HUES6 (cell line): ENCODE measurements at regions not wholly inside any gene's neighbourhood (a gene's known extent, or its start where the extent isn't known, plus 50 kb on each side); places are given as distances from the start of the nearest gene placed in this dataset.
"Not testable (repeated sequence)": the region's sequence is repeated elsewhere in the genome, so short reads cannot be mapped to it uniquely, and the experiment has no call there.

Experiments
- H3K27ac ChIP-seq: 2 replicates; pipeline ENCODE4 v1.7.0; 2013; ENCODE audit warnings: low read depth, mild to moderate bottlenecking, low read length, inconsistent platforms
- H3K27me3 ChIP-seq: 2 replicates; pipeline ENCODE4 v1.6.1; 2013; ENCODE audit warnings: low read length; ENCODE audit not compliant: control insufficient read depth, insufficient read depth
- H3K36me3 ChIP-seq: 2 replicates; pipeline ENCODE4 v1.6.1; 2013; ENCODE audit warnings: low read length; ENCODE audit not compliant: control insufficient read depth, insufficient read depth
- H3K4me1 ChIP-seq: 2 replicates; pipeline ENCODE4 v1.6.1; 2013; ENCODE audit warnings: low read length; ENCODE audit not compliant: control insufficient read depth, insufficient read depth
- H3K4me3 ChIP-seq: 2 replicates; pipeline ENCODE4 v1.5.1; 2013; ENCODE audit warnings: low read depth, low read length
- H3K9ac ChIP-seq: one replicate; pipeline ENCODE4 v1.6.1; 2013; ENCODE audit warnings: mild to moderate bottlenecking, low read length
- H3K9me3 ChIP-seq: 2 replicates; pipeline ENCODE4 v1.6.1; 2013; ENCODE audit warnings: low read depth, low read length; ENCODE audit not compliant: control insufficient read depth, insufficient read depth

DNA sequence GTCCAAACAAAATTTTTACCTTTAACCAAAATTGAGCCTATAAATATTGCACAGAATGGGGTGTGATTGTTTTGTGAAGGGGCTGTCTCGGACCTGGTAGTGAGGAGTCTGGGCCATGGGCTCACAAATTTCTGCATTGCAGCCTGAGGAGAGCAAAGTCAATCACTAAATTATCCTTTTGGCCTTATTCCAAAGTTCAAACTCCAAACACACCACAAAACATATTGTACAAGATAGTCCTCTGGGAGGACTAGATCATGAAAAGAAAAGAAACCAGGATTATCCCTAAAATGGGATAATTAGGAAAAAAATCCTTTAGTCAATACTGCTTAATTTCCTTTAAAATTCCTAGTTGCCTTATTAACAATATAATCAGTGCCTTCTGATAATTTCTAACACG is 115.5 kb downstream of the BUB3 start:
- H3K27ac ChIP-seq: no peak overlapping the region
- peaks cover 3% of the 10 kb centered on the region; the same call in 1 of the 2 replicates for H3K4me1 ChIP-seq
- H3K9ac ChIP-seq: no peak overlapping the region
- no peaks in the 10 kb centered on the region for H3K27me3 ChIP-seq
- no peaks in the 10 kb centered on the region for H3K9me3 ChIP-seq
- no peaks in the 10 kb centered on the region for H3K36me3 ChIP-seq
- H3K4me3 ChIP-seq: no peak overlapping the region

DNA sequence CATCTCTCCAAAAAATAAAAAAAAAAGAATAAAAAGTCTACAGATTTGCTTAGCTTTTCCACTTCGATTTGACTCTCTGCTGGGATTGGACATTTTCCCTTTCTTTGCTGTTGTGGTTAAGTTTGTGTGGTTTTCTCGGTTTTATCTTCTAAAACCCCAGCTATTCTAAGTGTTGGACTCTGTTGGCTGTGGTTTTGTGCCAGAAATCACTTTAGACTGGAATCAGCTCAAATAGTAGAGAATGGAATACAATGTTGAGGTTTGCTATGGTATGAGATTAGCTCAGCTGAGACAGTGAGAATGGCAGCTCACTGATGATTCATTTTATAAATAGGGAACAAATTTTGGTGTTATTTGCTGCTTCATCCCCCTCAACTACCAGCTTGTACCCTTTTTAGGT is 116.0 kb downstream of the BUB3 start:
- no peaks in the 10 kb centered on the region for H3K36me3 ChIP-seq
- H3K27me3 ChIP-seq: no peaks in the 10 kb centered on the region
- no peak overlapping the region for H3K27ac ChIP-seq
- H3K4me3 ChIP-seq: no peak overlapping the region
- H3K9me3 ChIP-seq: no peaks in the 10 kb centered on the region
- peaks cover 3% of the 10 kb centered on the region; the same call in 1 of the 2 replicates for H3K4me1 ChIP-seq
- no peak overlapping the region for H3K9ac ChIP-seq

DNA sequence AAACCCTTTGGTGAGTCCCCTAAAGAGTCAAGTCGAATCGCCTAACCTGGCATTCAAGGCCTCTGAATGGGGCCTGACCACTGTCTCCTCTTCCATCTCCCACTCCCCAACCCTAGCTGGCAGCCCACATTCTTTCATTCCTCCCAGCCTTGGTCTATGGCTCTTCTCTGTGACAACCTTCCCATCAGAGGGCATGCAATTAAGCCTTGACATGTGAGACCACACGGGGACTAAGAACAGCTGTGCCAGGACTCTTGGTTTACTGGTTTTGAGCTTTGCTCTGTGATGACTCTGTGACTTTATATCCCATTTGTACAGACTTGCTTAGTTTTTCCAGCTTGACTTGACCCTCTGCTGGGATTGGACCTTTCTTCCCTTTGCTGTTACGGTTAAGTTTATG is 116.6 kb downstream of the BUB3 start:
- Histone ChIP-seq H3K27me3 (no peaks in the 10 kb centered on the region), H3K9me3 (no peaks in the 10 kb centered on the region), H3K27ac (no peak overlapping the region), H3K4me3 (no peak overlapping the region), H3K4me1 (peaks cover 3% of the 10 kb centered on the region; the same call in 1 of the 2 replicates), H3K36me3 (no peaks in the 10 kb centered on the region), H3K9ac (no peak overlapping the region)

DNA sequence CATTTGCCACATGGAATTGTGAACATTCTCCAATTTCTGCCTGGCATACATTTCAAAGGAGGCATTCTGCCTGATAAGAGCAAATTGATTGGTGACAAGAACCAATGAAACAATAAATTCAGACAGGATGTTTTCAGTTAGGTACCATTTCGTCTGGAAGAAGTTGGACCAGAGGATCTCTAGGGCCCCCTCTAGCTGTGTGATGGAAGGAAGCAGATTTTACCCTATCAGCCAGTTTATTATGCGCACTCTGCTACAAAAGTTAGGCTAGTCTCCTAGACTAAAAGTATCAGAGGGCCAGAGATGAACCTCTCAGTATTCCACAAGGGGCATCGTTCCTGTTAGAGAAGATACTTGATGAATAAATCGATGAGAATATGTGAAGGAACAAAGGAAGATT is 118.0 kb downstream of the BUB3 start:
- no peaks in the 10 kb centered on the region for H3K36me3 ChIP-seq
- no peak overlapping the region for H3K27ac ChIP-seq
- H3K4me1 ChIP-seq: peaks cover 3% of the 10 kb centered on the region; the same call in 1 of the 2 replicates
- H3K9me3 ChIP-seq: peaks cover 8% of the 10 kb centered on the region; the same call in 1 of the 2 replicates
- no peaks in the 10 kb centered on the region for H3K27me3 ChIP-seq
- no peak overlapping the region for H3K4me3 ChIP-seq
- H3K9ac ChIP-seq: no peak overlapping the region

DNA sequence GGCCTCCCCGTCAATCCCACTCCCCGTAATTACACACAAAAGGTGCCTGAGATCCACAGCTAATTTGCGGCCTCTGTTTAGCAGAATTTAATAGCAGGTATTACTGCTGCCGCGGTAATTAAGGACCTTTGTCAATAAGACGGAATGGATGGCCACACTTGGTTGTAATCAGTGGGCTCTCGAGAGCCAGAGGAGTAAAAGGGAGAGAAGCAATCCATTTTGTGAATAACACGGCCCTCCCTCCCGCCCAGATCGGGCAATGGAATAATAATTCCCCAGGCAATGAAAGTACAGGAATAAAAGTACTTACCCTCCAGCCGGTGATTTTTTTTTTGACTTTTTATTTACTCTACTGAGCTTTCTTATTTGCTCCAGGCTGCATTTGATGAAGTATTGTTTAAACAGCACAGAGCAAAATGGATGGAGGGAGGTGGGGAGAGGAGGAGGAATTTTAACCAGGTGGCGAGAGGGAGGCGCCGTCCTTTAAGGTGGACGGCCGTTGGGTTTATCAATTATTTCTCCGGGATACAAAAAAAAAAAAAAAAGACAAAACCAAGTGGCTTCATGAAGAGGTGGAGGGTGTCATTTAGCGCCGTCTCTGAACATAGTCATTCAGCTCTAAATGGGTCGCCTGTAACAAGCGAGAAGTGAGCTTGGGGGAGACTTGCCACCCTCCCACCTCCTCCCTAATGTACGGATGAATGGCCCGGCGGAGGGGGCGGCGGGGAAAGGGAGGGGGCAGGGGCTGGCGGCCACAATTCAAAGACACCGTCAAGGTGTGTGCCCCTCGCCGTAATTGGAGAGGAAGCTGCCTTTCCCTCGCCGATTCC is 120.3 kb downstream of the BUB3 start:
- Histone ChIP-seq H3K4me1 (peaks cover 3% of the 10 kb centered on the region; the same call in 1 of the 2 replicates), H3K36me3 (no peaks in the 10 kb centered on the region), H3K4me3 (no peak overlapping the region)

DNA sequence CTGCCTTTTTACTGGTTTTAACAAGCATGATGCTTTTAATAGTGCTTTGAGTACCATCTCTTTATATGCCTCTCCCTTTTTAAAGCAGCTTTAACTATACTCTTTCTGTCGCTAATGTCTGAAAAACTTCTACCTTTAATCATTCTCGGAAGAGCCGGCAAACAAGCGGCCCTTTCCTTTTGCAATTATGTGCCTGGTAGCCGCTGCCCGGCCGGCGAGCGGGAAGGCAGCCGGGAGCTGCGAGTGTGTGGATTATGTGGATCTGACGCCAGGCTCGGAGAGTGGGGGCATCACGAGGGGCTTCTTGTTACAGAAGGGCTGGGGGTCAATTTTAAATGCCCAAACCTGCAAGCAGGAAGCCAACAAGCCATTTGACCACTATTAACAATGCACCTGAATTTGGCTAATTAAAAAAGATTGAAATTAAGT is 120.9 kb downstream of the BUB3 start:
- H3K9me3 ChIP-seq: peaks cover 8% of the 10 kb centered on the region; the same call in 1 of the 2 replicates
- H3K27ac ChIP-seq: no peak overlapping the region
- H3K9ac ChIP-seq: no peak overlapping the region
- H3K27me3 ChIP-seq: no peaks in the 10 kb centered on the region
- no peaks in the 10 kb centered on the region for H3K36me3 ChIP-seq
- no peak overlapping the region for H3K4me3 ChIP-seq
- H3K4me1 ChIP-seq: peaks cover 3% of the 10 kb centered on the region; the same call in 1 of the 2 replicates

More for the DNA sequence above, 120.3 kb downstream of the BUB3 start:
- H3K9ac ChIP-seq: no peak overlapping the region
- H3K27me3 ChIP-seq: no peaks in the 10 kb centered on the region
- H3K9me3 ChIP-seq: peaks cover 8% of the 10 kb centered on the region; the same call in 1 of the 2 replicates
- H3K27ac ChIP-seq: no peak overlapping the region

DNA sequence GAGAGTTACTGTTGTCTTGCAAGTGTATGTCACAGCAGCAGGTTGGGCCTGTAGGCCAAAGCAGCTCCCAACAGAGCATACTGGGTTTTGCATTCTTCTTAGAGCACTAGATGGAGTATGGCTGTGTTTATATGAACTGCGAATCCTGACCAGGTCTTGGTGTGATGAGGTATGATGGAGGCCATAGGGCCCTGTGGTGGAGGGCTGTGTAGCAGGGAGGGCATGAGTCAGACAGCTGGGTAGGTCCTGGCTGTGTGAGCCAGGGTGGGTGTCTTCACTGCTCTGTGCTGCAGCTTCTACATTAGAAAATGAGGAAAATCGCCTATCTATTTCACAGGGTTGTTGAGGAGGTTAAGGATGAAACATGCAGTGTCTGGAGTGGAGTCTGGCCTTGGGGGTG is 124.2 kb downstream of the BUB3 start:
- H3K9me3 ChIP-seq: peaks cover 8% of the 10 kb centered on the region; the same call in 1 of the 2 replicates
- H3K27me3 ChIP-seq: no peaks in the 10 kb centered on the region
- H3K27ac ChIP-seq: no peak overlapping the region
- no peak overlapping the region for H3K9ac ChIP-seq
- no peak overlapping the region for H3K4me3 ChIP-seq
- peaks cover 3% of the 10 kb centered on the region; the same call in 1 of the 2 replicates for H3K4me1 ChIP-seq
- no peaks in the 10 kb centered on the region for H3K36me3 ChIP-seq

DNA sequence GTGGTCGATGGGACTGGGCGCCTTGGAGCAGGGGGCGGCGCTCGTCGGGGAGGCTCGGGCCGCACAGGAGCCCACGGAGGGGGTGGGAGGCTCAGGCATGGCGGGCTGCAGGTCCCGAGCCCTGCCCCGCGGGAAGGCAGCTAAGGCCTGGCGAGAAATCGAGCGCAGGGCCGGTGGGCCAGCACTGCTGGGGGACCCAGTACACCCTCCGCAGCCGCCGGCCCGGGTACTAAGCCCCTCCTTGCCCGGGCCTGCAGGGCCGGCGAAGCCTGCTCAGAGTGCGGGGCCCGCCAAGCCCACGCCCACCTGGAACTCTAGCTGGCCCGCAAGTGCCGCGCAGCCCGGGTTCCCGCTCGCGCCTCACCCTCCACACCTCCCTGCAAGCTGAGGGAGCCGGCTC is 129.2 kb downstream of the BUB3 start:
- not testable (repeated sequence) for H3K9ac ChIP-seq, H3K36me3 ChIP-seq, H3K9me3 ChIP-seq, H3K27ac ChIP-seq, H3K4me1 ChIP-seq, H3K27me3 ChIP-seq, H3K4me3 ChIP-seq

DNA sequence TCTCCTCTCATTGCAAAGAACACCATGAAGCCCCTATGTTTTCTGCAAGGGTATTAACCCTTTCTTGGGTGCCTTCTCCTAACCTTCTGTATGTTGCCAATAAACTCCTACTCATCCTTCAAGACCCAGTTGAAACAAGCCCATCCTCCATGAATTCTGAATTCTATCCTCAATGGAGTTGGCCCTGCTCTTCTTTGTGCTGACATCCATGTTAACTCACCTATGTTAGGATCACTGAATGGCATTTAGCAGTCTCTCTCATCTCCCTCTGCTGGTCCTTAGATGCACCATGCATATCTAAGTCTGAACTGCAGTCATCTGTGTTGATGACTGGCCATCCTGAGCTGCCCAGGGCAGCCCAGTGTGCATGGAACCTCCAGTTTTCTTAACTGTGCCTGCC is 129.8 kb downstream of the BUB3 start:
- no peak overlapping the region for H3K4me3 ChIP-seq
- H3K27me3 ChIP-seq: no peaks in the 10 kb centered on the region
- H3K36me3 ChIP-seq: no peaks in the 10 kb centered on the region
- no peaks in the 10 kb centered on the region for H3K4me1 ChIP-seq
- H3K9ac ChIP-seq: no peak overlapping the region
- H3K9me3 ChIP-seq: no peaks in the 10 kb centered on the region
- H3K27ac ChIP-seq: no peak overlapping the region

DNA sequence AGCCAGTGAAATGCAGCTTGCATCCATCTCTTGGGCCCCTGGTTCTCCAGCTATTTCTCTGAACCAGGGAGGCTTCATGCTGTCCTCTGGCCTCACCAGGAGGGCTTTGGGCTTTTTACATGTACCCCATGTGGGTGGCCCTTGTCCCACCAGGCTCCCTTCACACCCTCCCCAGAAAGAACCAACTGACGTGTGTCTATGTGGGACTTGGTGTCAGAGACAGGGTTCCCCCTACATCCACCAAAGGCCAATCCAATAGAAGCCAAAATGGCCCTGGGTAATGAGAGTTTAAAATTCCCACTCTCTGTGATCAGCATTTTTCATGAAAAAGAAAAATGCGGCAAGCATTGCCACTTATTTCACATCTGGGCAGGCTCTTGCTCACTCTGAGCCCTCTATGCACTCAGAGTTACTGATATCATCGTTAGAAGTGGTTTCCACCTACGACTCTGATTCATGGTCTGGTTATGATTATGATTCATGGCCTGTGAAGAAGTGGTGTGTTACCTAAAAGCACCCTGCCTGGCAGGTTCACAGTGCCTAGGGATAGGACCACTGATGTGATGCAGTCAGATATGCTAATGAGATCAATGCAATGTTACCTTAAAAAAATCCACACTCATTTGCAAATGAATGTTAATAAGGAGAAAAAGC is 133.5 kb downstream of the BUB3 start:
- Histone ChIP-seq H3K4me3 (no peak overlapping the region), H3K9ac (no peak overlapping the region), H3K27ac (no peak overlapping the region), H3K27me3 (no peaks in the 10 kb centered on the region), H3K9me3 (no peaks in the 10 kb centered on the region), H3K4me1 (no peaks in the 10 kb centered on the region), H3K36me3 (no peaks in the 10 kb centered on the region)

DNA sequence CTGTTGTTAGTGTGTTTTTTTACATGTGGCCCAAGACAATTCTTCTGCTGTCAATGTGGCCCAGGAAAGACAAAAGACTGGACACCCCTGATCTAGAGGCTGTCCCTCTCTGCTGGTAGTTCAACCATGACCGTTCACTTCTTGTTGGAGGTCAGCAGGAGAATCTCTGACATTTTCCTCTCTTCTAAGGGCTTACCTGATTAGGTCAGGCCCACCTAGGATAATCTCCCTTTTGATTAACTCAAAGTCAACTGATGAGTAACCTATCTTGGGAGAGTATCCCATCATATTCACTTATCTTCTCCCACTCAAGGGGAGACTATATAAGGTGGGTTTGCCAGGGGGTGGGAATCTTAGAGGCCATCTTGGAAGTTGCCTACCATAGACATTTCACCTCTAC is 135.2 kb downstream of the BUB3 start:
- H3K27ac ChIP-seq: no peak overlapping the region
- no peaks in the 10 kb centered on the region for H3K27me3 ChIP-seq
- no peaks in the 10 kb centered on the region for H3K4me1 ChIP-seq
- no peaks in the 10 kb centered on the region for H3K36me3 ChIP-seq
- no peak overlapping the region for H3K9ac ChIP-seq
- H3K9me3 ChIP-seq: no peaks in the 10 kb centered on the region
- no peak overlapping the region for H3K4me3 ChIP-seq
